AG04450 (cell line): ENCODE measurements at regions not wholly inside any gene's neighbourhood (a gene's known extent, or its start where the extent isn't known, plus 50 kb on each side); places are given as distances from the start of the nearest gene placed in this dataset.

ENCODE experiments used
- CTCF ChIA-PET: fragments of 300-600, 350-600 bp; formaldehyde crosslinking; extraction: SDS; loops from one replicate; lab custom pipeline; 2022; ENCODE audit warnings: antibody characterized with exemption, inconsistent platforms; lab: Charles Lee
- POLR2A ChIA-PET: fragments of 350-600 bp; formaldehyde crosslinking; extraction: SDS; loops from one replicate; lab custom pipeline; 2021; ENCODE audit warnings: antibody characterized with exemption, inconsistent platforms; lab: Yijun Ruan, JAX
- DNase-seq: peaks from one replicate; pipeline ENCODE4 v3.0.0-alpha.2; 2011; ENCODE audit warnings: low read depth, low spot score
- H3K27ac ChIP-seq: one replicate; pipeline ENCODE4 v1.5.1; 2012; ENCODE audit warnings: low read depth, low read length, control low read depth
- H3K27me3 ChIP-seq: one replicate; pipeline ENCODE4 v1.6.0; 2012; ENCODE audit warnings: low read length; ENCODE audit not compliant: control insufficient read depth, insufficient read depth
- H3K4me3 ChIP-seq: 2 replicates; pipeline ENCODE4 v1.5.1; 2011; ENCODE audit warnings: mild to moderate bottlenecking, low read depth, low read length, control low read depth
- H3K9me3 ChIP-seq: 2 replicates; pipeline ENCODE4 v1.5.1; 2012; ENCODE audit warnings: low read length; ENCODE audit not compliant: control insufficient read depth, insufficient read depth
- CTCF ChIP-seq: IDR thresholded peaks from 2 replicates; pipeline ENCODE4 v1.5.1; 2011; ENCODE audit warnings: low read depth, low read length, control low read depth, inconsistent platforms

DNA sequence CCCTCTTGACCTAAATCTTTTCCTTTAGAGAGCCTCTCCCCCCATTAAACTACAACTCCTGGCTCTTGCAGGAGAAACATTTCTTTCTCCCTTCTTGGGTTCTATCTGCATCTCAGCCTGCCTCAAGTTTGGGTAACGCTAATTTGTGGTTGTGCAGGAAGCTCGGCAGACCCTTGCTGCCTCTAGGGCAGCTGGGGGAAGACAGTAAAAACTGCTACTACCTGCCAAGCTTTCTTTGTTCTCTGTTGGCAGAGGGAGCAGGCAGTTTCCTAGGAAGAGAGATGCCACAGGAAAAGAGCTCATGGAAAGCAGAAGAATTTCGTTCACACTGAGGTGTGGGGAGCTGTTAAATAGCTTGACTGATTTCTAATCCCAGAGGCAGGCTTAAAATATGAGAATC is 555.6 kb upstream of the IGFBP7 start:
- ChIA-PET POLR2A (no interaction called here), CTCF (no interaction called here)
- Histone ChIP-seq H3K9me3 (no peaks in the 10 kb centered on the region), H3K27me3 (no peaks in the 10 kb centered on the region), H3K27ac (no peak overlapping the region), H3K4me3 (no peak overlapping the region)
- DNase-seq: no peak
- TF ChIP-seq CTCF: no peak

DNA sequence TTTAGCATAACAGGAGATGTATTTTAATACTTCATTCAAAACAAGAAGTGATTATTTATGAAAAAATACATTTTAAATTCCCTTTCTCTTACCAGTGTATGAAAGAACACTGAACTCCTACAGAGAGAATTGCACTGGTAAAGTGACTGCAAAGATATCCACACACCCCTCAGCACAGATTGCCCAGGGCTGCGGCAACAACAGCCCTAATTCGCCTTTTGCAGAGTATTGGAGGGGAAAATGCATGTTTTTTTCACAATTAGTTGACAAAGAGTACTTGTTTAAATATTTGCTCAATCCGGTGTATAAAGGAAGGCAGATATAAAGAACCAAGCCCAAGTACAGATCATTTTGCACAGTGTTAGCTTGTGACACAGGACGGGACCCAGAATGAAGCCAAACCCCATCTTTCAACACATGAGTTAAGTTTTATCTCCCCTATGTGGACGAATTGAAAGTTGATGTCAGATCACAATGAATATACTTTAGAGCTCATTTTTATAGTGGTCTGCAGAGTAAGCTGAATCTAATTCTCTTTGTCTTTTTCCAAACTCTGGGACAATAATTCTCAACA is 551.4 kb upstream of the IGFBP7 start:
- no peaks in the 10 kb centered on the region for H3K9me3 ChIP-seq
- no peak overlapping the region for H3K4me3 ChIP-seq
- DNase-seq: no peak
- TF ChIP-seq CTCF: no peak
- no peak overlapping the region for H3K27ac ChIP-seq
- POLR2A ChIA-PET: no interaction called here
- H3K27me3 ChIP-seq: no peaks in the 10 kb centered on the region
- CTCF ChIA-PET: no interaction called here

- ChIA-PET POLR2A (no interaction called here), CTCF (no interaction called here)
- TF ChIP-seq CTCF: no peak
- Histone ChIP-seq H3K27ac (no peak overlapping the region), H3K9me3 (no peaks in the 10 kb centered on the region), H3K4me3 (no peak overlapping the region), H3K27me3 (no peaks in the 10 kb centered on the region)
- no peak for DNase-seq
Measured at GRCh38 chr4:57658673-57659072, 548.5 kb upstream of the IGFBP7 start.

- no peak overlapping the region for H3K4me3 ChIP-seq
- no peak overlapping the region for H3K27ac ChIP-seq
- no peak for TF ChIP-seq CTCF
- no peaks in the 10 kb centered on the region for H3K27me3 ChIP-seq
- no peak for DNase-seq
- no peaks in the 10 kb centered on the region for H3K9me3 ChIP-seq
- POLR2A ChIA-PET: no interaction called here
- CTCF ChIA-PET: no interaction called here
Measured at GRCh38 chr4:57658188-57658587, 548.0 kb upstream of the IGFBP7 start.

GRCh38 chr4:57655342-57655741 is 545.2 kb upstream of the IGFBP7 start:
- no peaks in the 10 kb centered on the region for H3K9me3 ChIP-seq
- H3K27ac ChIP-seq: no peak overlapping the region
- POLR2A ChIA-PET: no interaction called here
- H3K27me3 ChIP-seq: no peaks in the 10 kb centered on the region
- no peak for DNase-seq
- no peak overlapping the region for H3K4me3 ChIP-seq
- CTCF ChIA-PET: no interaction called here
- no peak for TF ChIP-seq CTCF
